Body of pancreas (tissue), 4 donors: ENCODE measurements at regions not wholly inside any gene's neighbourhood (a gene's known extent, or its start where the extent isn't known, plus 50 kb on each side); places are given as distances from the start of the nearest gene placed in this dataset.

Experiments
- POLR2A ChIP-seq, 3 donors: fragments of 450-650 bp; IDR thresholded peaks; one replicate each; pipeline ENCODE4 v1.6.1; 2016; ENCODE audit warnings: antibody characterized with exemption in 3 of 3, mild to moderate bottlenecking in 2 of 3
- TF ChIP-seq, protein P1 (sequence below), 7 experiments: fragments of 450-650 bp in 4 of 7; fragments of 200-600 bp in 3 of 7; sonication (generic) in 3 of 7; IDR thresholded peaks; one replicate each; pipeline ENCODE4 v1.5.1; 2016 to 2019; ENCODE audit warnings: antibody characterized with exemption in 7 of 7

DNA sequence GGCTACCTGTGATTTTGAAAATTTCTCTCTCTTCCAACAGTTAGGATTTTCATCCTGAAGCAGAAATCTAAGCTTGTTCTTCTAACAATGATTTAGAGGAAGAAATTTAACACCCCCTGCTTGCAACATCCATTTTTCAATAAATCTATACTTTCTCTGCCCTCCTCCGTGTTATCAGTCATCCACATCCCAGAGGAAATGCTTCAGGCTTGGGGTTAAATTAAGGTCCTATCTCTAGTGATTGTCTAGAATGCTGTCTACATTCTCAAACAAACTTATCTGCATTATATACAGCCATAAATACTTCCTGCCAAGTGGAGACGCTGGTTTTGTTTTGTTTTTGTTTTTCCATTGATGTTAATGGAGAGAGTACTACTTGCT lies 371.0 kb downstream of the CSNK1G3 start:
- TF ChIP-seq, protein P1, sequence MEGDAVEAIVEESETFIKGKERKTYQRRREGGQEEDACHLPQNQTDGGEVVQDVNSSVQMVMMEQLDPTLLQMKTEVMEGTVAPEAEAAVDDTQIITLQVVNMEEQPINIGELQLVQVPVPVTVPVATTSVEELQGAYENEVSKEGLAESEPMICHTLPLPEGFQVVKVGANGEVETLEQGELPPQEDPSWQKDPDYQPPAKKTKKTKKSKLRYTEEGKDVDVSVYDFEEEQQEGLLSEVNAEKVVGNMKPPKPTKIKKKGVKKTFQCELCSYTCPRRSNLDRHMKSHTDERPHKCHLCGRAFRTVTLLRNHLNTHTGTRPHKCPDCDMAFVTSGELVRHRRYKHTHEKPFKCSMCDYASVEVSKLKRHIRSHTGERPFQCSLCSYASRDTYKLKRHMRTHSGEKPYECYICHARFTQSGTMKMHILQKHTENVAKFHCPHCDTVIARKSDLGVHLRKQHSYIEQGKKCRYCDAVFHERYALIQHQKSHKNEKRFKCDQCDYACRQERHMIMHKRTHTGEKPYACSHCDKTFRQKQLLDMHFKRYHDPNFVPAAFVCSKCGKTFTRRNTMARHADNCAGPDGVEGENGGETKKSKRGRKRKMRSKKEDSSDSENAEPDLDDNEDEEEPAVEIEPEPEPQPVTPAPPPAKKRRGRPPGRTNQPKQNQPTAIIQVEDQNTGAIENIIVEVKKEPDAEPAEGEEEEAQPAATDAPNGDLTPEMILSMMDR (IDR thresholded peaks at IDR 0.05), result no peak
- TF ChIP-seq POLR2A (IDR thresholded peaks at IDR 0.05), result no peak
